ENCODE measurements at regions not wholly inside any gene's neighbourhood (a gene's known extent, or its start where the extent isn't known, plus 50 kb on each side); places are given as distances from the start of the nearest gene placed in this dataset.

DNA sequence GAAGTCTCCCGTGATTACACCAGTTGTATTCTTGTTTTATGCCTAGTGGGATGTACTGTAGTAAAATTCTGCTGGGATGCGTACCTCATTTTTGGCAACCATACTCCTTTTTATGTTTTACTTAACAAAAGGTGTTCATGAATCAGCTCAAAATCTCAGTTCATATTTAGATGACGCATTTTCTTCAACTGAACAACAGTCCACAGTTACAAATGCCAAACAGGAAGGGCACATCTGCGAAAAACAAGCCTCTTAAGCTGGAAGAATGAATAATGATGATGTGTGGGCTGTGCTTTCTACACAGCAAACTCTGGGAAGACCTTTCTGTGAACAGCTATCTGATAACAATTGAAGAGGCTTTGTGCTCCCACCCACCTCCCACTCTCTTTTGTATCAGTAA lies 68.4 kb upstream of the NRBF2 start (continued):
- TF ChIP-seq, protein P1, sequence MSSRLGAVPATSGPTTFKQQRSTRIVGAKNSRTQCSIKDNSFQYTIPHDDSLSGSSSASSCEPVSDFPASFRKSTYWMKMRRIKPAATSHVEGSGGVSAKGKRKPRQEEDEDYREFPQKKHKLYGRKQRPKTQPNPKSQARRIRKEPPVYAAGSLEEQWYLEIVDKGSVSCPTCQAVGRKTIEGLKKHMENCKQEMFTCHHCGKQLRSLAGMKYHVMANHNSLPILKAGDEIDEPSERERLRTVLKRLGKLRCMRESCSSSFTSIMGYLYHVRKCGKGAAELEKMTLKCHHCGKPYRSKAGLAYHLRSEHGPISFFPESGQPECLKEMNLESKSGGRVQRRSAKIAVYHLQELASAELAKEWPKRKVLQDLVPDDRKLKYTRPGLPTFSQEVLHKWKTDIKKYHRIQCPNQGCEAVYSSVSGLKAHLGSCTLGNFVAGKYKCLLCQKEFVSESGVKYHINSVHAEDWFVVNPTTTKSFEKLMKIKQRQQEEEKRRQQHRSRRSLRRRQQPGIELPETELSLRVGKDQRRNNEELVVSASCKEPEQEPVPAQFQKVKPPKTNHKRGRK (CRISPR knock-in tag; IDR thresholded peaks at IDR 0.05), result no peak
- no peak for TF ChIP-seq NONO (IDR thresholded peaks at IDR 0.05)
- no peak for TF ChIP-seq NONO (CRISPR knock-in tag; conservative IDR thresholded peaks at IDR 0.05)

DNA sequence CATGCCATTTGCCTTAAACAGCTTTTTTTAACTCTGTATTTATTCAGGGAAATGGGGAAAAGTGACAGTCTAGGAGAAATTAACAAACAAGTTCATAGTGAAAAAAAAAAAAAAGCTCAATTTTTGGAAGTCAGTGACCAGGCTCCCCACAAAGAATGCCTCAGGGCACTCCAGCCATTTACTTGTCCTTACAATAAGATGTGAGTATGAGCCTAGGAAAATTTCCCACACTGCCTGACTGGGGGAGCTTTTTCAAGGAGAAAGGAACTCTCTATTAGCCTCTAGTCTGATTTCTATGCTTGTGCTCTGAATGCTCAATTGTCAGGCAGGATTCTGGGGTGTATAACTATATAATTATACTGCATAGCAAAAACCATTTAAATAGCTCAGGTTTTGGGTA lies 74.9 kb upstream of the NRBF2 start:
- Histone ChIP-seq H3K4me3 (replicated peaks in 1 of 3; ENCODE audit: insufficient read depth in 1 of 3, low read depth in 2 of 3, low read length in 3 of 3) (no peak overlapping the region), H4K20me1 (ENCODE audit: insufficient read depth, low read length) (no peaks in the 10 kb centered on the region), H3K27ac (ENCODE audit: extremely low read length, insufficient read depth, low read length) (no peak overlapping the region), H3K4me1 (ENCODE audit: insufficient read depth, low read length) (peaks cover 4% of the 10 kb centered on the region; the same call in 1 of the 2 replicates), H3K9me3 (ENCODE audit: low read length) (no peaks in the 10 kb centered on the region), H3K4me2 (ENCODE audit: low read depth, low read length) (no peak overlapping the region), H3K27me3 (ENCODE audit: control insufficient read depth in 1 of 2, insufficient read depth in 2 of 2, low read length in 2 of 2) (no peaks in the 10 kb centered on the region; a peak in 1 of 5 replicates), H2AFZ (ENCODE audit: low read length) (no peak overlapping the region), H3K36me3 (replicated peaks in 1 of 2; ENCODE audit: control insufficient read depth in 1 of 2, insufficient read depth in 2 of 2, low read length in 2 of 2) (no peaks in the 10 kb centered on the region), H3K9ac (ENCODE audit: insufficient read depth, low read depth, low read length) (no peak overlapping the region), H3K79me2 (ENCODE audit: insufficient read depth, low read length) (no peaks in the 10 kb centered on the region)
- POLR2A ChIA-PET, result no interaction called here
- in situ Hi-C loops (cut with HindIII; ENCODE audit: extremely low pct_ligation_motif_present, low pct_unique_long_range_greater_than_20kb), result no loop called here
- DNase-seq (ENCODE audit: low spot score), result no peak
- BruUV-seq (replicated peaks), result no TSS peak
- TF ChIP-seq RCOR2 (CRISPR knock-in tag; IDR thresholded peaks at IDR 0.05) (no peak), ZNF44 (CRISPR knock-in tag; IDR thresholded peaks at IDR 0.05) (no peak), ZBTB7B (CRISPR knock-in tag; IDR thresholded peaks at IDR 0.05) (no peak), TAF15 (IDR thresholded peaks at IDR 0.05; ENCODE audit: low read depth, low read length, poor library complexity, severe bottlenecking) (no peak), TBX3 (IDR thresholded peaks at IDR 0.05; ENCODE audit: borderline replicate concordance) (no peak), ZFP82 (CRISPR knock-in tag; IDR thresholded peaks at IDR 0.05; ENCODE audit: borderline replicate concordance) (no peak), ZNF775 (CRISPR knock-in tag; IDR thresholded peaks at IDR 0.05; ENCODE audit: borderline replicate concordance) (no peak)
- TF ChIP-seq, protein P2, sequence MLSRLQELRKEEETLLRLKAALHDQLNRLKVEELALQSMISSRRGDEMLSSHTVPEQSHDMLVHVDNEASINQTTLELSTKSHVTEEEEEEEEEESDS (CRISPR knock-in tag; IDR thresholded peaks at IDR 0.05; ENCODE audit: borderline replicate concordance), result no peak
- TF ChIP-seq, protein P3, sequence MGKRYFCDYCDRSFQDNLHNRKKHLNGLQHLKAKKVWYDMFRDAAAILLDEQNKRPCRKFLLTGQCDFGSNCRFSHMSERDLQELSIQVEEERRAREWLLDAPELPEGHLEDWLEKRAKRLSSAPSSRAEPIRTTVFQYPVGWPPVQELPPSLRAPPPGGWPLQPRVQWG (CRISPR knock-in tag; IDR thresholded peaks at IDR 0.05; ENCODE audit: borderline replicate concordance, low read depth), result no peak
- TF ChIP-seq, protein P4, sequence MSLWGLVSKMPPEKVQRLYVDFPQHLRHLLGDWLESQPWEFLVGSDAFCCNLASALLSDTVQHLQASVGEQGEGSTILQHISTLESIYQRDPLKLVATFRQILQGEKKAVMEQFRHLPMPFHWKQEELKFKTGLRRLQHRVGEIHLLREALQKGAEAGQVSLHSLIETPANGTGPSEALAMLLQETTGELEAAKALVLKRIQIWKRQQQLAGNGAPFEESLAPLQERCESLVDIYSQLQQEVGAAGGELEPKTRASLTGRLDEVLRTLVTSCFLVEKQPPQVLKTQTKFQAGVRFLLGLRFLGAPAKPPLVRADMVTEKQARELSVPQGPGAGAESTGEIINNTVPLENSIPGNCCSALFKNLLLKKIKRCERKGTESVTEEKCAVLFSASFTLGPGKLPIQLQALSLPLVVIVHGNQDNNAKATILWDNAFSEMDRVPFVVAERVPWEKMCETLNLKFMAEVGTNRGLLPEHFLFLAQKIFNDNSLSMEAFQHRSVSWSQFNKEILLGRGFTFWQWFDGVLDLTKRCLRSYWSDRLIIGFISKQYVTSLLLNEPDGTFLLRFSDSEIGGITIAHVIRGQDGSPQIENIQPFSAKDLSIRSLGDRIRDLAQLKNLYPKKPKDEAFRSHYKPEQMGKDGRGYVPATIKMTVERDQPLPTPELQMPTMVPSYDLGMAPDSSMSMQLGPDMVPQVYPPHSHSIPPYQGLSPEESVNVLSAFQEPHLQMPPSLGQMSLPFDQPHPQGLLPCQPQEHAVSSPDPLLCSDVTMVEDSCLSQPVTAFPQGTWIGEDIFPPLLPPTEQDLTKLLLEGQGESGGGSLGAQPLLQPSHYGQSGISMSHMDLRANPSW (CRISPR knock-in tag; IDR thresholded peaks at IDR 0.05; ENCODE audit: borderline replicate concordance), result no peak
- ATAC-seq, result no peak
- no peak for FAIRE-seq
- intact Hi-C loops (cut with micrococcal nuclease; ENCODE audit: unreplicated experiment), result no loop called here
- CTCF ChIA-PET (ENCODE audit: low intra/inter-chr PET ratio, low total read pairs), result no interaction called here
